ENCODE measurements at regions not wholly inside any gene's neighbourhood (a gene's known extent, or its start where the extent isn't known, plus 50 kb on each side); places are given as distances from the start of the nearest gene placed in this dataset.

DNA sequence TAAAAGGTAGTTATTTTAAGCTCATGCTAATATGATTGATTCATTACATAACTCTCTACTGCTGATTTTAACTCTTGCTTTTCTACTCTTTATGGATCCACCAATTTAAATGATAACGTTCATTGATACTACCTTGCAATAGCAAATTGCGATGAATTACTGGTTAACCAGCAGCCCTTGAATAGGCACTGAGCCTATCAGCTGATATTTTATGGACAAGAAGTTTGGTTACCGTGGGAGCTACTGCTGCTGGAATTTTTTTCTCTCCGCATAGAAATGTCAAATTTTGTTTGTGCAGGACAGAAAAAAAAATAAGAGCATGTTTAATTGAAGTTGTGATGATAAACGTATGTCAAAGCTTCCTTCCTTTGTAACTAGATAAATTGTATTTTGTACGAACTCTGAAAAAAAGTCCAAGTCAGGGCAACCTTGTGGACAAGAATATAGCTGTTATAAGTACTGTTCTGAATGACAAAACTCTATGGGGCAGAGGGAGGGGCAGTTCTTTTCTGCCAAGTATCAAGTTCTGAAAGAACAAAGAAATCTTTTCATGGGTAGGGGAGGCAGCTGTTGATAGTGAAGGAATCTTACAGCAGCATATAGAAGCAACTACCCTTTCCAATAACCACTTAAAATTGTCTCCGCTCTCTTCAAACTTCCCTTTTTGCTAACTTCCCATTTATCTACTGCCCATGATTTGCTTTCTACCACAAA is 434.9 kb upstream of the PABPC4L start:
- no peak for TF ChIP-seq EP300 (IDR thresholded peaks at IDR 0.05)
- TF ChIP-seq, protein P1, sequence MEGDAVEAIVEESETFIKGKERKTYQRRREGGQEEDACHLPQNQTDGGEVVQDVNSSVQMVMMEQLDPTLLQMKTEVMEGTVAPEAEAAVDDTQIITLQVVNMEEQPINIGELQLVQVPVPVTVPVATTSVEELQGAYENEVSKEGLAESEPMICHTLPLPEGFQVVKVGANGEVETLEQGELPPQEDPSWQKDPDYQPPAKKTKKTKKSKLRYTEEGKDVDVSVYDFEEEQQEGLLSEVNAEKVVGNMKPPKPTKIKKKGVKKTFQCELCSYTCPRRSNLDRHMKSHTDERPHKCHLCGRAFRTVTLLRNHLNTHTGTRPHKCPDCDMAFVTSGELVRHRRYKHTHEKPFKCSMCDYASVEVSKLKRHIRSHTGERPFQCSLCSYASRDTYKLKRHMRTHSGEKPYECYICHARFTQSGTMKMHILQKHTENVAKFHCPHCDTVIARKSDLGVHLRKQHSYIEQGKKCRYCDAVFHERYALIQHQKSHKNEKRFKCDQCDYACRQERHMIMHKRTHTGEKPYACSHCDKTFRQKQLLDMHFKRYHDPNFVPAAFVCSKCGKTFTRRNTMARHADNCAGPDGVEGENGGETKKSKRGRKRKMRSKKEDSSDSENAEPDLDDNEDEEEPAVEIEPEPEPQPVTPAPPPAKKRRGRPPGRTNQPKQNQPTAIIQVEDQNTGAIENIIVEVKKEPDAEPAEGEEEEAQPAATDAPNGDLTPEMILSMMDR (IDR thresholded peaks at IDR 0.05) = no peak
- no peak for TF ChIP-seq POLR2A (IDR thresholded peaks at IDR 0.05)
- TF ChIP-seq POLR2AphosphoS5 (IDR thresholded peaks at IDR 0.05) = no peak

Measured in gastroesophageal sphincter (tissue), 3 donors.